NCI-H2171 (cell line): ENCODE measurements at regions not wholly inside any gene's neighbourhood (a gene's known extent, or its start where the extent isn't known, plus 50 kb on each side); places are given as distances from the start of the nearest gene placed in this dataset.
"Not testable (repeated sequence)": the region's sequence is repeated elsewhere in the genome, so short reads cannot be mapped to it uniquely, and the experiment has no call there.

Experiments used
- DNase-seq: peaks from one replicate; lab custom pipeline; 2025; lab: John Stamatoyannopoulos, UW

- not testable (repeated sequence) for DNase-seq
Measured at GRCh38 chr10:21366108-21366507, 159.4 kb downstream of the SKIDA1 start.

GRCh38 chr10:21364196-21365114 is 161.0 kb downstream of the SKIDA1 start:
- no peak for DNase-seq

- DNase-seq = no peak
Measured at GRCh38 chr10:21363731-21364104, 161.8 kb downstream of the SKIDA1 start.

- no peak for DNase-seq
Measured at GRCh38 chr10:21363092-21363730, 162.3 kb downstream of the SKIDA1 start.

- DNase-seq = no peak
Measured at GRCh38 chr10:21359202-21359601, 166.3 kb downstream of the SKIDA1 start.

GRCh38 chr10:21355591-21356011 is 169.9 kb downstream of the SKIDA1 start:
- no peak for DNase-seq

GRCh38 chr10:21352886-21353285 is 172.6 kb downstream of the SKIDA1 start:
- no peak for DNase-seq

- DNase-seq = not testable (repeated sequence)
Measured at GRCh38 chr10:21351594-21351993, 173.9 kb downstream of the SKIDA1 start.

GRCh38 chr10:21349912-21350286 is 175.6 kb downstream of the SKIDA1 start:
- no peak for DNase-seq

- DNase-seq = no peak
Measured at GRCh38 chr10:21347785-21348170, 177.7 kb downstream of the SKIDA1 start.

- DNase-seq = no peak
Measured at GRCh38 chr10:21347043-21347784, 178.3 kb downstream of the SKIDA1 start.

GRCh38 chr10:21343087-21343486 is 182.4 kb downstream of the SKIDA1 start:
- DNase-seq = no peak

- DNase-seq = not testable (repeated sequence)
Measured at GRCh38 chr10:21342499-21342898, 183.0 kb downstream of the SKIDA1 start.

- DNase-seq = no peak
Measured at GRCh38 chr10:21340331-21340730, 185.2 kb downstream of the SKIDA1 start.

GRCh38 chr10:21337171-21337792 is 188.2 kb downstream of the SKIDA1 start:
- DNase-seq = no peak

GRCh38 chr10:21336476-21337170 is 188.9 kb downstream of the SKIDA1 start:
- peak; percentile 15 for DNase-seq

GRCh38 chr10:21334891-21335696 is 190.4 kb downstream of the SKIDA1 start:
- no peak for DNase-seq

- no peak for DNase-seq
Measured at GRCh38 chr10:21330628-21331020, 194.9 kb downstream of the SKIDA1 start.

GRCh38 chr10:21329995-21330627 is 195.4 kb downstream of the SKIDA1 start:
- DNase-seq = no peak

- DNase-seq = no peak
Measured at GRCh38 chr10:21327289-21327993, 198.0 kb downstream of the SKIDA1 start.
